GM10266 (cell line): ENCODE measurements at regions not wholly inside any gene's neighbourhood (a gene's known extent, or its start where the extent isn't known, plus 50 kb on each side); places are given as distances from the start of the nearest gene placed in this dataset.

Experiments
- DNase-seq: peaks from one replicate; pipeline ENCODE4 v3.0.0; 2012; ENCODE audit errors: extremely low spot score
- CTCF ChIP-seq: IDR thresholded peaks from 2 replicates; pipeline ENCODE4 v1.5.1; 2012; ENCODE audit warnings: mild to moderate bottlenecking, low read depth; ENCODE audit not compliant: control insufficient read depth, insufficient read depth; ENCODE audit errors: missing control alignments

- DNase-seq: no peak
- TF ChIP-seq CTCF: no peak
These were observed 238.2 kb downstream of the PTPRU start for GRCh38 chr1:29474274-29475244.

GRCh38 chr1:29473161-29473855, 237.0 kb downstream of the PTPRU start:
- DNase-seq: no peak
- no peak for TF ChIP-seq CTCF

- no peak for DNase-seq
- no peak for TF ChIP-seq CTCF
These were observed 235.4 kb downstream of the PTPRU start for GRCh38 chr1:29471487-29472313.

- no peak for DNase-seq
- no peak for TF ChIP-seq CTCF
These were observed 234.4 kb downstream of the PTPRU start for GRCh38 chr1:29470788-29471119.

- TF ChIP-seq CTCF: no peak
- DNase-seq: no peak
These were observed 233.9 kb downstream of the PTPRU start for GRCh38 chr1:29470087-29470787.

GRCh38 chr1:29469457-29469856, 233.1 kb downstream of the PTPRU start:
- TF ChIP-seq CTCF: no peak
- no peak for DNase-seq
